PC-3 (cell line): ENCODE measurements at regions not wholly inside any gene's neighbourhood (a gene's known extent, or its start where the extent isn't known, plus 50 kb on each side); places are given as distances from the start of the nearest gene placed in this dataset.

Source experiments
- CTCF ChIP-seq: fragments of 300-600 bp; sonication (generic); conservative IDR thresholded peaks from 2 replicates; pipeline ENCODE4 v1.5.1; 2017; ENCODE audit warnings: antibody characterized with exemption, low read depth, mild to moderate bottlenecking, low read length
- EZH2 ChIP-seq: fragments of 300-600 bp; sonication (generic); IDR thresholded peaks from one replicate; pipeline ENCODE4 v1.6.1; 2017; ENCODE audit warnings: antibody characterized with exemption, mild to moderate bottlenecking, low read length; ENCODE audit not compliant: unreplicated experiment
- EZH2phosphoT487 ChIP-seq: fragments of 300-600 bp; sonication (generic); IDR thresholded peaks from 2 replicates; pipeline ENCODE4 v1.6.1; 2018; ENCODE audit warnings: mild to moderate bottlenecking, antibody characterized with exemption, low read length, borderline replicate concordance

GRCh38 chr9:81113453-81114124 is 575.8 kb downstream of the TLE1 start:
- TF ChIP-seq CTCF (no peak), EZH2 (no peak), EZH2phosphoT487 (no peak)
